CD14-positive monocyte (primary cell): ENCODE measurements at regions not wholly inside any gene's neighbourhood (a gene's known extent, or its start where the extent isn't known, plus 50 kb on each side); places are given as distances from the start of the nearest gene placed in this dataset.

ENCODE experiments used
- DNase-seq, 3 donors: peaks; one replicate each; pipeline ENCODE4 v3.0.0-alpha.2; 2011 to 2022
- H2AFZ ChIP-seq: 2 replicates; pipeline ENCODE4 v1.6.0; 2012; ENCODE audit warnings: mild to moderate bottlenecking, low read depth, low read length, inconsistent platforms; ENCODE audit not compliant: insufficient read depth, poor library complexity, severe bottlenecking
- H3K27ac ChIP-seq, 2 donors: 1 replicate in 1 of 2; 2 replicates in 1 of 2; pipeline ENCODE4 v1.5.1; 2012 to 2013; ENCODE audit warnings: low read length in 2 of 2, control low read depth in 1 of 2, inconsistent platforms in 1 of 2, low read depth in 1 of 2, mild to moderate bottlenecking in 1 of 2
- H3K27me3 ChIP-seq, 2 donors: one replicate each; pipeline versions ENCODE4 v1.6.0 to v1.6.1; 2011 to 2013; ENCODE audit warnings: low read length in 2 of 2; ENCODE audit not compliant: control insufficient read depth in 2 of 2, insufficient read depth in 2 of 2
- H3K36me3 ChIP-seq, 2 donors: replicated peaks in 1 of 2; 1 replicate in 1 of 2; 2 replicates in 1 of 2; pipeline versions ENCODE4 v1.5.1 to v1.6.1; 2012 to 2013; ENCODE audit warnings: low read length in 2 of 2, control low read depth in 1 of 2, inconsistent platforms in 1 of 2, mild to moderate bottlenecking in 1 of 2; ENCODE audit not compliant: insufficient read depth in 2 of 2, control insufficient read depth in 1 of 2
- H3K4me1 ChIP-seq, 2 donors: 1 replicate in 1 of 2; 2 replicates in 1 of 2; pipeline versions ENCODE4 v1.5.1 to v1.6.1; 2012 to 2013; ENCODE audit warnings: low read length in 2 of 2, control low read depth in 1 of 2, inconsistent platforms in 1 of 2, mild to moderate bottlenecking in 1 of 2, moderate library complexity in 1 of 2; ENCODE audit not compliant: insufficient read depth in 2 of 2, control insufficient read depth in 1 of 2
- H3K4me2 ChIP-seq: replicated peaks from 2 replicates; pipeline ENCODE3; 2012; ENCODE audit warnings: low read length, moderate library complexity, mild to moderate bottlenecking; ENCODE audit not compliant: poor library complexity, severe bottlenecking; ENCODE audit errors: extremely low read depth
- H3K4me3 ChIP-seq, 3 experiments: fragments of 200-600 bp in 1 of 3; sonication (generic) in 1 of 3; replicated peaks in 1 of 3; 1 replicate in 2 of 3; 2 replicates in 1 of 3; pipeline ENCODE4 v1.5.1; 2011 to 2013; ENCODE audit warnings: low read length in 3 of 3, mild to moderate bottlenecking in 3 of 3, control low read depth in 2 of 3, low read depth in 2 of 3, inconsistent platforms in 1 of 3, moderate library complexity in 1 of 3
- H3K79me2 ChIP-seq: 2 replicates; pipeline ENCODE4 v1.6.0; 2012; ENCODE audit warnings: mild to moderate bottlenecking, control low read depth, inconsistent platforms, low read length, moderate library complexity; ENCODE audit not compliant: insufficient read depth
- H3K9ac ChIP-seq: 2 replicates; pipeline ENCODE4 v1.6.0; 2017; ENCODE audit warnings: low read length, mild to moderate bottlenecking; ENCODE audit not compliant: insufficient read depth, poor library complexity, severe bottlenecking
- H3K9me3 ChIP-seq, 2 donors: replicated peaks in 1 of 2; 1 replicate in 1 of 2; 2 replicates in 1 of 2; pipeline versions ENCODE4 v1.5.1 to v1.6.1; 2012 to 2013; ENCODE audit warnings: low read length in 2 of 2, control low read depth in 1 of 2; ENCODE audit not compliant: control insufficient read depth in 1 of 2, insufficient read depth in 1 of 2
- H4K20me1 ChIP-seq: 2 replicates; pipeline ENCODE4 v1.6.0; 2012; ENCODE audit warnings: mild to moderate bottlenecking, low read length, control low read depth, moderate library complexity; ENCODE audit not compliant: insufficient read depth
- H3K27ac Mint-ChIP-seq, 7 donors: one replicate each; pipeline ENCODE4 v1.8.0; 2020; ENCODE audit warnings: mild to moderate bottlenecking in 7 of 7, mixed read lengths in 7 of 7, moderate library complexity in 6 of 7, inconsistent platforms in 2 of 7
- H3K27me3 Mint-ChIP-seq, 3 donors: one replicate each; pipeline ENCODE4 v1.8.0; 2021 to 2022; ENCODE audit warnings: low read depth in 3 of 3, mild to moderate bottlenecking in 3 of 3, mixed read lengths in 3 of 3, moderate library complexity in 3 of 3, inconsistent platforms in 1 of 3
- H3K36me3 Mint-ChIP-seq, 2 donors: one replicate each; pipeline ENCODE4 v1.8.0; 2020; ENCODE audit warnings: mixed read lengths in 2 of 2, inconsistent platforms in 1 of 2, mild to moderate bottlenecking in 1 of 2
- H3K4me1 Mint-ChIP-seq: one replicate; pipeline ENCODE4 v1.8.0; 2020; ENCODE audit warnings: mild to moderate bottlenecking, mixed read lengths
- H3K4me3 Mint-ChIP-seq, 2 donors: one replicate each; pipeline ENCODE4 v1.8.0; 2020; ENCODE audit warnings: mild to moderate bottlenecking in 2 of 2, mixed read lengths in 2 of 2, moderate library complexity in 1 of 2
- H3K9me3 Mint-ChIP-seq, 7 donors: one replicate each; pipeline ENCODE4 v1.8.0; 2020 to 2022; ENCODE audit warnings: mixed read lengths in 7 of 7, mild to moderate bottlenecking in 6 of 7, moderate library complexity in 6 of 7, inconsistent platforms in 2 of 7
- WGBS: methylation state at CpG from one replicate; pipeline ENCODE4 v1.1.5; 2013; ENCODE audit warnings: missing lambda C conversion rate; ENCODE audit not compliant: insufficient coverage; 5-methylcytosine and 5-hydroxymethylcytosine counted together
- intact Hi-C, 2 donors: fragments of 100-400 bp; cut with micrococcal nuclease; formaldehyde crosslinking; loops; one replicate each; pipeline versions ENCODE4 v1.15.0 to v1.15.1; 2023
- TF ChIP-seq, protein P1 (sequence below): fragments of 200-600 bp; IDR thresholded peaks from one replicate; pipeline ENCODE4 v1.8.0; 2022; ENCODE audit warnings: antibody characterized with exemption, mild to moderate bottlenecking

DNA sequence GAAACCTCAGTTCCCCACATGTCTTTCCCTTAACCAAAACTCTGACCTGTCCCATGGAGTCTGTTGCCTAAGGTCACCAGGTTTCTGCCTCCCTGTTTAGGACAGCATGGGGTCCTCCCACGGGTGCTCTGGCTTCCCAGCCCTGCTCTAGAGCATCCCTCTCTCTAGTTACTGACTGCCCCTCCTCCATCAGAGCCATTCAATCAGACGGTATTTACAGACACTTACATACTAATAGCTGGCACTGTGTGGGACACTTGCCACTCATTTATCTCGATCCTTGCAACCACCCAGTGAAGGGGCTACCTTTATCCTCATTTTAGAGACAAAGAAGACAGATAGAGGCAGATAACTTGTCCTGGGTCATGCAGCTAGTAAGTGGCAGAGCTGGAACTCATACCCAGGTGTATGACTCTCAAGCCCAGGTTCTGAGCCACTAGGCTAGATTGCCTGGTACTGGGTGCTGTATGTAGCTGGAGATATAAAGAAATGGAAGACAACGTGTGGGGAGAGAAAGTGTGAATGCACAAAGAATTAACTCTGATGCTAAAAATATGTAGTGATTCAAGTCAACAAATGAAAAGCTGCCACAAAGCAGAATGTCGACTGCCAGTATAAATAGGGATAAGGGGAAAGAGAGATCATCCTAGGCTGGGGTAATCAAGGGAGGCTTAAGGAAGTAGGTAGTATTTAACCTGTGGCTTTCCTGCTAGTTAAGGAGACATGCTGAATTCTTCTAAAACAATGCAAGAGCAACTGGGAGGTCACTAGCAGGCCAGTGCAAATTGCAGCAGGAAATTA, 52.5 kb upstream of the PDE8B start:
- Histone ChIP-seq H3K27me3 (no peaks in the 10 kb centered on the region), H3K27ac (no peak overlapping the region), H4K20me1 (no peaks in the 10 kb centered on the region), H2AFZ (no peak overlapping the region), H3K4me2 (no peak overlapping the region), H3K4me1 (peaks cover 18 to 23% of the 10 kb centered on the region in 2 donors), H3K9ac (no peak overlapping the region), H3K9me3 (no peaks in the 10 kb centered on the region), H3K4me3 (no peak overlapping the region), H3K36me3 (no peaks in the 10 kb centered on the region), H3K79me2 (no peaks in the 10 kb centered on the region)
- intact Hi-C loops = no loop called here
- peak overlapping the region in 1 of 7 donors; percentile 6 for H3K27ac Mint-ChIP-seq
- TF ChIP-seq, protein P1, sequence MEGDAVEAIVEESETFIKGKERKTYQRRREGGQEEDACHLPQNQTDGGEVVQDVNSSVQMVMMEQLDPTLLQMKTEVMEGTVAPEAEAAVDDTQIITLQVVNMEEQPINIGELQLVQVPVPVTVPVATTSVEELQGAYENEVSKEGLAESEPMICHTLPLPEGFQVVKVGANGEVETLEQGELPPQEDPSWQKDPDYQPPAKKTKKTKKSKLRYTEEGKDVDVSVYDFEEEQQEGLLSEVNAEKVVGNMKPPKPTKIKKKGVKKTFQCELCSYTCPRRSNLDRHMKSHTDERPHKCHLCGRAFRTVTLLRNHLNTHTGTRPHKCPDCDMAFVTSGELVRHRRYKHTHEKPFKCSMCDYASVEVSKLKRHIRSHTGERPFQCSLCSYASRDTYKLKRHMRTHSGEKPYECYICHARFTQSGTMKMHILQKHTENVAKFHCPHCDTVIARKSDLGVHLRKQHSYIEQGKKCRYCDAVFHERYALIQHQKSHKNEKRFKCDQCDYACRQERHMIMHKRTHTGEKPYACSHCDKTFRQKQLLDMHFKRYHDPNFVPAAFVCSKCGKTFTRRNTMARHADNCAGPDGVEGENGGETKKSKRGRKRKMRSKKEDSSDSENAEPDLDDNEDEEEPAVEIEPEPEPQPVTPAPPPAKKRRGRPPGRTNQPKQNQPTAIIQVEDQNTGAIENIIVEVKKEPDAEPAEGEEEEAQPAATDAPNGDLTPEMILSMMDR = no peak
- H3K9me3 Mint-ChIP-seq = peaks cover 0 to 3% (median 0%) of the 10 kb centered on the region in 7 donors
- 87% methylated on average over 2 of the region's 5 CpGs for WGBS
- no peaks in the 10 kb centered on the region for H3K36me3 Mint-ChIP-seq
- H3K4me1 Mint-ChIP-seq = peaks cover 29% of the 10 kb centered on the region
- DNase-seq = no peak
- H3K27me3 Mint-ChIP-seq = peaks cover 0 to 3% (median 2%) of the 10 kb centered on the region in 3 donors
- H3K4me3 Mint-ChIP-seq = no peak overlapping the region

DNA sequence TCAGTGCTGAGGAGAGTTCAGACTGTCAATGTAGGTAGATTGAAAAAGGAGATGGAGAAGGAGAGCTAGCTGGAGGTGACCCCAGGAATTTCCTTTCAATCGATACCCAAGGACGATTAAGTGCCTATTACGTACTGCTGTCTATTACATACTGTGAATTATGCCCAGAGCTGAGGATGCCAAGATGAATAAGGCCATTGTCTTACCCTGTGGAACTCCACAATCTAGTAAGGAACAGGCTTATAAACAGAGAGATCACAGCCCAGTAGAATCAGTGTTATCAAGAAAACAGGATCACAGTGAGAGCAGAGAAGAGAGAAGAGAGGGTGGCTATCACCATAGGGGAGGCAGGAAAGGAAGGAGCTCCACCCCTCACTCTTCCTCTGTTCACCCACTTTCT, 54.1 kb upstream of the PDE8B start:
- TF ChIP-seq, protein P1 = no peak
- peaks cover 0 to 3% (median 2%) of the 10 kb centered on the region in 3 donors for H3K27me3 Mint-ChIP-seq
- Histone ChIP-seq H3K9me3 (no peaks in the 10 kb centered on the region), H3K27ac (no peak overlapping the region), H3K4me2 (no peak overlapping the region), H4K20me1 (no peaks in the 10 kb centered on the region), H3K4me1 (peaks cover 18 to 23% of the 10 kb centered on the region in 2 donors), H3K36me3 (no peaks in the 10 kb centered on the region), H3K27me3 (no peaks in the 10 kb centered on the region), H3K79me2 (no peaks in the 10 kb centered on the region), H3K9ac (no peak overlapping the region), H2AFZ (no peak overlapping the region), H3K4me3 (no peak overlapping the region)
- H3K36me3 Mint-ChIP-seq = no peaks in the 10 kb centered on the region
- WGBS = 97% methylated on average over 3 of the region's 3 CpGs
- intact Hi-C loops = no loop called here
- H3K4me3 Mint-ChIP-seq = no peak overlapping the region
- DNase-seq = no peak
- peaks cover 29% of the 10 kb centered on the region for H3K4me1 Mint-ChIP-seq
- peaks cover 0 to 2% (median 0%) of the 10 kb centered on the region in 7 donors for H3K9me3 Mint-ChIP-seq
- peak overlapping the region in 1 of 7 donors; percentile 2 for H3K27ac Mint-ChIP-seq
